KBM-7 (cell line): ENCODE measurements at regions not wholly inside any gene's neighbourhood (a gene's known extent, or its start where the extent isn't known, plus 50 kb on each side); places are given as distances from the start of the nearest gene placed in this dataset.

Experiments used
- DNase-seq: peaks from one replicate; pipeline ENCODE4 v3.0.0-alpha.2; 2015
- in situ Hi-C: fragments of 300-500 bp; cut with MboI; formaldehyde crosslinking; loops from 2 replicates; pipeline ENCODE4 v1.14.3; 2020; ENCODE audit warnings: low sequenced_read_pairs, low pct_unique_long_range_greater_than_20kb, mixed read lengths

- no peak for DNase-seq
- in situ Hi-C loops = no loop called here
These were observed 1021.1 kb downstream of the EFNB2 start for GRCh38 chr13:105514401-105514800.

GRCh38 chr13:105513448-105513847, 1022.0 kb downstream of the EFNB2 start:
- no peak for DNase-seq
- in situ Hi-C loops = no loop called here

DNA sequence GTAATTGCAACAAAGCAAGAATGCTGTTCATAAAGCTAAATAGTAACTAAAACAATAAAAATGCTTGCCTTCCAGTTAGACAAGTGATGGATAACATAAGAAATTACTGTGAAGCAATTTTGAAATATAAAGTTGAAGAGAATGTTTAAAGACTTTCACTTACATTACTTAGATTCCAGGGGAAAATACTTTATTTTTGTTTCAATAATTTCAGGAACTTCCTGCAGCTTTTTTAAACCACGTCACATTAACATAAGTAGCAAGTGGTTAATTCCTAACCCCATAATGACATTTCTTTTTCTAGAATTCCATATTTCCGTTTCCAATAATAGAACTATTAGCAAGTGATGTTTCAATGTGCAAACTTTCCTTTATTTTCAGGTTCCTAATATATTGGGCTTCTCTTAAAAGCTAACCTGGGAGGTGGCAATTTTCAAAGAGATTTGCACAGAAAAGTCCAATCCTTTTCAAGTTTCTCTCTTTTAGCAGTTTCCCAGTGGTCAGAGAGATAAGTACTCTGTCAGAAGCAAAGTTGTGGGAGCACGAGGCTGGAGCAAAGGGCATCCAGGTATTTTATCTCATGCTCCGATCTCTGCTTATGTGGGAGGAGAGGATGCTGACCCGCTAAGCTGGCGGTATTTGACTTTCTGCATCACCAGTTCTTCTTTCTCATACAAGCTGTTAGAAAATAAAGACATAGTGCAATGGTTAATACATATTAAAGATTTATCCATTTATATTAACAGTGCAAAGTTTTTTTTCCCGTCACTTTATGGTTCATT, 1025.3 kb downstream of the EFNB2 start:
- in situ Hi-C loops = no loop called here
- DNase-seq = no peak

DNA sequence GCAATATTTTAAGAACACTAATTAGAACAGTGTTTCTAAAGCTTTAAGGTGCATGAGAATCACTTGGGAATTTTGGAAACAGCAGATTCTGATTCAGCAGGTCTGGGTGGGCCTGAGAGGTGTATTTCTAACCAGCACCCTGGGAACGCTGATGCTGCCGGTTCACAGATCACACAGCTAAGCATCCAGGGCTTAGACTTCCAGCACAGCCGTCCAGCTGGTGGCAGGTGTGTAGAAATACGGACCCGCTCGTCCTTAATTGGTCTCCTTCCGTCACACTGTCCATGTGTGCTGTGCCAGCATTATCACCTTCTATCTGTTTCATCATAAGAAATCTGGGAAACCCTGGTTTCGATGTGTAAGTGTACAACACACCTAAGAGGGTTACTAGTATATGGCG, 1029.0 kb downstream of the EFNB2 start:
- in situ Hi-C loops = no loop called here
- DNase-seq = no peak

- DNase-seq = no peak
- in situ Hi-C loops = no loop called here
These were observed 1033.3 kb downstream of the EFNB2 start for GRCh38 chr13:105502193-105502592.

GRCh38 chr13:105497597-105497996, 1037.9 kb downstream of the EFNB2 start:
- DNase-seq = no peak
- in situ Hi-C loops = no loop called here

DNA sequence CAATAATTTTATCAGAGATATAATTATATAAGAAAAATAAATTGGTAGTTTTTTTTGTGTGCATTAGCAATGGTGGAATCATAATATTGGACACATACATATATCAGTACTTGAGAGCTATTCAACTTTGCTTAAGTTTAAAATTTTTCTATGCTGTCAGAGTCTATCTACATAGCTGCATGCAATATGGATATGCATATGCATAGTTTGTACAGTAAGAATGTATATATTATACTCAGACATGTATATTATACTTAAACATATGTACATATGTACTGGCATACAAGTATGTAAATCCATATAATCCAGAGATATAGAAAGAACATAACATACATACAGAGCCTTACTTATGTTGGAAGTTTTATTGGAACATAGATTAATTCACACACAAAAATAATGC, 1043.2 kb downstream of the EFNB2 start:
- in situ Hi-C loops = no loop called here
- DNase-seq = no peak

- in situ Hi-C loops = no loop called here
These were observed 1044.1 kb downstream of the EFNB2 start for GRCh38 chr13:105491345-105491744.

GRCh38 chr13:105485081-105485480, 1050.4 kb downstream of the EFNB2 start:
- in situ Hi-C loops = no loop called here

More at GRCh38 chr13:105491345-105491744, 1044.1 kb downstream of the EFNB2 start:
- DNase-seq = no peak

GRCh38 chr13:105474983-105475610, 1060.4 kb downstream of the EFNB2 start:
- DNase-seq = peak; percentile 16
- in situ Hi-C loops = no loop called here

More at GRCh38 chr13:105485081-105485480, 1050.4 kb downstream of the EFNB2 start:
- DNase-seq = no peak

DNA sequence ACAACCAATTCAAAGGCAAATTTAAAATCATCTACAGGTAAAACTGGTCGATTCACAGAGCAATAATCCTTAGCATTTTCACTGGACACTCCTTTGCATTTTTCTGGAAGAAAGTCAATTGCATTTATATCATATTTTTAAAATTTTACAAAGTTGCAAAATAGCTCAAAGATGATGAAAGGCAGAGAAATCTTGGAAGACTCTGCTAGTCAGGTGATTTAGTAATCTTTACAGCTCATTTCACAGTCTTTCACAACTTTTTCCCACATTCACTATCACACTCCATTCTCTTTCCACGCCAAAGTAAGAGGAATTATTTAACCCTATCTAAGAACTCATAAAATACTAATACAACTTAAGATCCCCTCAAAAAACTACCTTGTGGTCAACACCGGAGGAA, 1063.8 kb downstream of the EFNB2 start:
- no peak for DNase-seq
- in situ Hi-C loops = no loop called here

GRCh38 chr13:105466376-105466775, 1069.1 kb downstream of the EFNB2 start:
- in situ Hi-C loops = no loop called here
- no peak for DNase-seq

GRCh38 chr13:105465745-105466144, 1069.7 kb downstream of the EFNB2 start, which contains the start of gene DAOA:
Gene DAOA (plus strand): TSS chr13:105466045.
- DNase-seq = no peak
- in situ Hi-C loops = no loop called here

DNA sequence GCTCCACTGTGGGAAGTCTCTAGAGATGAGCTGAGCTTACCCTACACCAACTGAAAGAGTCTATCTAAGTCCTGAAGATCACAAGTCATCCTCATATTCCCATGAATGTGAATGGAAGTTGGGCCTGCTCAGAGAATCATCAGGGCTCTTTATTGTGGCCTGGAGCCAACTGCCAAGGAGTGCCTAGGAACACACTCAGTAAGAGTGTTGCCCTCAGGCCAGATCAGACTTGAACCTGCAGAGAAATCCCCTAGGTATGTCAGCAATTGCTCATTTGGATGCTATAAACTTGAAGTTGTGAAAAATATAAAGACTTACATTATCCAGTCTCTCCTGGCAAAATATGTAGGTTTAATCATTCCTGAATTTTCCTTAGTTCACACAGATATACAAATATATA, 1070.2 kb downstream of the EFNB2 start:
- in situ Hi-C loops = no loop called here
- DNase-seq = no peak

GRCh38 chr13:105464249-105464648, 1071.2 kb downstream of the EFNB2 start:
- no peak for DNase-seq
- in situ Hi-C loops = no loop called here

- in situ Hi-C loops = no loop called here
- DNase-seq = no peak
These were observed 1072.4 kb downstream of the EFNB2 start for GRCh38 chr13:105463011-105463501.

DNA sequence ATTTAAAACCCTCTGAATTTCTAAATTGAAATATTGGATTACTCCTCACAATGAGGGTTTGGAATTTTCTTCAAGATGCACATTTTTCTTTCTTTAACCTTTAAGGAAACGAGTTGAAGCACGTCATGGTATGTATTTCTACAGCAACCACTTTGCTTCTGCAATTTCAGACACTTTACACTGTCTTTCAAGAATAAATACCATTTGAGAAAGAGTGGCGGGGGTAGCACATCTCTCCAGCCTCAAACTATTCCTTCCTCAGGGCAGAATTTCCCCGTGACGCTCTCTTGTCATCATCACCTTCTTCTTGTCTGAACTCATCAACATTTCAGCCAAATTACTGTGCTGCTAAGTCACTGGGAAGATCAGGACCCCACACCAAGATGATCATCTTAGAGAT, 1073.4 kb downstream of the EFNB2 start:
- DNase-seq = no peak
- in situ Hi-C loops = no loop called here

- DNase-seq = no peak
- in situ Hi-C loops = no loop called here
These were observed 1082.6 kb downstream of the EFNB2 start for GRCh38 chr13:105452895-105453294.

DNA sequence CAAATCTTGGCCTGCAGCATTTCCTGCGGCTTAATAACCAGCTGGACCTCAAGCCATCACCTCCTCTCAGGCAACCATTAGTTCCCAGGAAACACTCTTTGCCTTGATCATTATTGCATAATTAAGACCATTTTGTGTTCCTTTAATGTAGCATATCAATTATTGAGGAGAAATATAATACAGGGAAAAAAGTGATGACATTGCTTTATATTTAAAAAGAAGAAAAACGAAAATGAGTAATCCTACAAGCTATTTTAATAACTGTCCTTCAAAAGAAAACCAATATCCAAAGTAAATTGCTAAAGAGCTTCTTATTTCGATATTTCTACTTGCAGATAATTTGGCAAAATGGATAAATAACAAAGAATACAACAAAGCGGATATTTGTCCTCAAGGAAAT, 1084.7 kb downstream of the EFNB2 start:
- no peak for DNase-seq
- in situ Hi-C loops = no loop called here

- no peak for DNase-seq
- in situ Hi-C loops = no loop called here
These were observed 1086.7 kb downstream of the EFNB2 start for GRCh38 chr13:105448811-105449210.

DNA sequence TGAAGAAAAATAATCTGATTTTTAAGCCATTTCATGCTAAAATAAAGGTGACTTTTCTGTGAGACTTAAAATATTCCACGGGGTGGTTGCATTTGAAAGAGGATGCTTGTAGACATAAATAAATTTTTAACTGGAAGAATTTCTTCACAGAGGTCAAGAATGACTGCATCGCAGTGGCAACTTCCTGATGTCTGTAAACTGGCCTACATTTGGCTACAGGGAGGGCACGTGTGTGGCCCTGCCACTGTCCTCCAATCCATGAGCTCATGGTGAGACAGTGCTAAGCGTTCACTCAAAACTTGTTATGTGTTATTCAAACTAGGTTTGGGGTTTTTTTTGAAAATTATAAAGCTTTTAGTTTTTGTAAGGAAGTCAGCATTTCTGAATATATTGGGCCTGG, 1089.3 kb downstream of the EFNB2 start:
- in situ Hi-C loops = no loop called here
- no peak for DNase-seq
